ENCODE measurements at regions not wholly inside any gene's neighbourhood (a gene's known extent, or its start where the extent isn't known, plus 50 kb on each side); places are given as distances from the start of the nearest gene placed in this dataset.

GRCh38 chr1:87196110-87196827 lies 132.4 kb upstream of the LMO4 start:
- DNase-seq = peak; percentile 31

GRCh38 chr1:87197156-87197555 lies 131.5 kb upstream of the LMO4 start:
- DNase-seq = no peak

- DNase-seq = no peak
Observed at GRCh38 chr1:87197641-87198040, 131.0 kb upstream of the LMO4 start.

GRCh38 chr1:87200875-87201638 lies 127.6 kb upstream of the LMO4 start:
- no peak for DNase-seq

- no peak for DNase-seq
Observed at GRCh38 chr1:87201768-87202167, 126.9 kb upstream of the LMO4 start.

- no peak for DNase-seq
Observed at GRCh38 chr1:87202451-87202850, 126.2 kb upstream of the LMO4 start.

GRCh38 chr1:87202922-87203655 lies 125.6 kb upstream of the LMO4 start:
- no peak for DNase-seq

- DNase-seq = no peak
Observed at GRCh38 chr1:87203904-87204303, 124.8 kb upstream of the LMO4 start.

GRCh38 chr1:87204441-87204840 lies 124.2 kb upstream of the LMO4 start:
- DNase-seq = no peak

- no peak for DNase-seq
Observed at GRCh38 chr1:87204921-87205320, 123.8 kb upstream of the LMO4 start.

GRCh38 chr1:87206044-87206831 lies 122.4 kb upstream of the LMO4 start:
- no peak for DNase-seq

- no peak for DNase-seq
Observed at GRCh38 chr1:87208080-87208479, 120.6 kb upstream of the LMO4 start.

GRCh38 chr1:87208931-87209330 lies 119.7 kb upstream of the LMO4 start:
- no peak for DNase-seq

- DNase-seq = no peak
Observed at GRCh38 chr1:87210151-87210550, 118.5 kb upstream of the LMO4 start.

GRCh38 chr1:87212431-87213134 lies 116.1 kb upstream of the LMO4 start:
- DNase-seq = no peak

- no peak for DNase-seq
Observed at GRCh38 chr1:87213135-87213515, 115.6 kb upstream of the LMO4 start.

GRCh38 chr1:87215592-87215991 lies 113.1 kb upstream of the LMO4 start:
- DNase-seq = no peak

- DNase-seq = no peak
Observed at GRCh38 chr1:87218618-87219017, 110.1 kb upstream of the LMO4 start.

- DNase-seq = no peak
Observed at GRCh38 chr1:87219141-87219540, 109.5 kb upstream of the LMO4 start.

GRCh38 chr1:87219626-87220025 lies 109.1 kb upstream of the LMO4 start:
- DNase-seq = no peak

- DNase-seq = no peak
Observed at GRCh38 chr1:87220993-87221392, 107.7 kb upstream of the LMO4 start.

- DNase-seq = no peak
Observed at GRCh38 chr1:87224201-87224600, 104.5 kb upstream of the LMO4 start.
